Liver (tissue), 8 donors: ENCODE measurements at regions not wholly inside any gene's neighbourhood (a gene's known extent, or its start where the extent isn't known, plus 50 kb on each side); places are given as distances from the start of the nearest gene placed in this dataset.

Experiments
- DNase-seq: peaks from one replicate; pipeline ENCODE4 v3.0.0-alpha.2; 2017; ENCODE audit warnings: low spot score
- H3K27ac ChIP-seq, 2 donors: one replicate each; pipeline ENCODE4 v1.7.0; 2013; ENCODE audit warnings: inconsistent platforms in 2 of 2, low read length in 2 of 2, control low read depth in 1 of 2, low read depth in 1 of 2, mild to moderate bottlenecking in 1 of 2
- H3K27me3 ChIP-seq, 4 donors: one replicate each; pipeline versions ENCODE4 v1.6.1 to v1.7.0; 2013; ENCODE audit warnings: low read length in 3 of 4, inconsistent platforms in 1 of 4, mild to moderate bottlenecking in 1 of 4, moderate library complexity in 1 of 4; ENCODE audit not compliant: control insufficient read depth in 4 of 4, insufficient read depth in 4 of 4
- H3K36me3 ChIP-seq, 4 donors: one replicate each; pipeline versions ENCODE4 v1.6.1 to v1.7.0; 2013; ENCODE audit warnings: low read length in 3 of 4, mild to moderate bottlenecking in 3 of 4, low read depth in 1 of 4, moderate library complexity in 1 of 4; ENCODE audit not compliant: control insufficient read depth in 4 of 4, insufficient read depth in 3 of 4
- H3K4me1 ChIP-seq, 4 donors: one replicate each; pipeline versions ENCODE4 v1.6.1 to v1.7.0; 2013; ENCODE audit warnings: low read length in 3 of 4, mild to moderate bottlenecking in 3 of 4, moderate library complexity in 1 of 4; ENCODE audit not compliant: control insufficient read depth in 4 of 4, insufficient read depth in 4 of 4
- H3K4me3 ChIP-seq, 3 donors: one replicate each; pipeline versions ENCODE4 v1.6.1 to v1.7.0; 2013; ENCODE audit warnings: low read length in 3 of 3, control low read depth in 1 of 3, low read depth in 1 of 3, mild to moderate bottlenecking in 1 of 3
- H3K9ac ChIP-seq, 2 donors: one replicate each; pipeline ENCODE4 v1.7.0; 2013; ENCODE audit warnings: low read length in 2 of 2, mild to moderate bottlenecking in 2 of 2, moderate library complexity in 2 of 2, control low read depth in 1 of 2, low read depth in 1 of 2
- H3K9me3 ChIP-seq, 4 donors: one replicate each; pipeline versions ENCODE4 v1.6.1 to v1.7.0; 2013; ENCODE audit warnings: low read length in 3 of 4; ENCODE audit not compliant: control insufficient read depth in 4 of 4
- EGR1 ChIP-seq, 2 donors: IDR thresholded peaks; 2 replicates each; pipeline ENCODE4 v1.6.1; 2016 to 2018; ENCODE audit warnings: antibody characterized with exemption in 2 of 2, low read depth in 2 of 2
- FOXA1 ChIP-seq: IDR thresholded peaks from 2 replicates; pipeline ENCODE4 v1.6.1; 2016; ENCODE audit warnings: antibody characterized with exemption
- FOXA2 ChIP-seq: IDR thresholded peaks from 2 replicates; pipeline ENCODE4 v1.6.1; 2016; ENCODE audit warnings: antibody characterized with exemption
- GABPA ChIP-seq, 2 donors: IDR thresholded peaks in 1 of 2; conservative IDR thresholded peaks in 1 of 2; 2 replicates each; pipeline ENCODE4 v1.6.1; 2016; ENCODE audit warnings: antibody characterized with exemption in 2 of 2, mild to moderate bottlenecking in 1 of 2, moderate library complexity in 1 of 2
- HNF4A ChIP-seq, 2 donors: conservative IDR thresholded peaks; 2 replicates each; pipeline ENCODE4 v1.6.1; 2016; ENCODE audit warnings: antibody characterized with exemption in 2 of 2, mild to moderate bottlenecking in 2 of 2
- HNF4G ChIP-seq: IDR thresholded peaks from 2 replicates; pipeline ENCODE4 v1.6.1; 2016; ENCODE audit warnings: antibody characterized with exemption
- JUND ChIP-seq, 2 donors: IDR thresholded peaks; 2 replicates each; pipeline ENCODE4 v1.6.1; 2016; ENCODE audit warnings: antibody characterized with exemption in 2 of 2
- NR2F2 ChIP-seq: IDR thresholded peaks from 2 replicates; pipeline ENCODE4 v1.6.1; 2016; ENCODE audit warnings: antibody characterized with exemption
- RAD21 ChIP-seq, 2 donors: IDR thresholded peaks; 2 replicates each; pipeline ENCODE4 v1.6.1; 2016; ENCODE audit warnings: antibody characterized with exemption in 2 of 2, mild to moderate bottlenecking in 2 of 2
- RXRA ChIP-seq, 2 donors: IDR thresholded peaks; 2 replicates each; pipeline ENCODE4 v1.6.1; 2017 to 2018; ENCODE audit warnings: antibody characterized with exemption in 2 of 2, mild to moderate bottlenecking in 1 of 2
- SP1 ChIP-seq: IDR thresholded peaks from 2 replicates; pipeline ENCODE4 v1.6.1; 2018; ENCODE audit warnings: antibody characterized with exemption, mild to moderate bottlenecking
- TAF1 ChIP-seq: conservative IDR thresholded peaks from 2 replicates; pipeline ENCODE4 v1.6.1; 2016; ENCODE audit warnings: antibody characterized with exemption, mild to moderate bottlenecking
- YY1 ChIP-seq: IDR thresholded peaks from 2 replicates; pipeline ENCODE4 v1.6.1; 2016; ENCODE audit warnings: antibody characterized with exemption, mild to moderate bottlenecking
- WGBS: extraction: QIAGEN DNeasy Blood & Tissue Kit; methylation state at CpG from one replicate; pipeline ENCODE4 v1.1.7; 2013; 5-methylcytosine and 5-hydroxymethylcytosine counted together
- TF ChIP-seq, protein P1 (sequence below): IDR thresholded peaks from 2 replicates; pipeline ENCODE4 v1.6.1; 2016; ENCODE audit warnings: antibody characterized with exemption
- TF ChIP-seq, protein P2 (sequence below): IDR thresholded peaks from 2 replicates; pipeline ENCODE4 v1.6.1; 2016; ENCODE audit warnings: antibody characterized with exemption, mild to moderate bottlenecking
- TF ChIP-seq, protein P3 (sequence below): fragments of 150-350 bp; IDR thresholded peaks from 2 replicates; pipeline ENCODE4 v1.5.1; 2017; ENCODE audit warnings: improper control_type of control experiment, low read depth, low read length; ENCODE audit not compliant: missing input control
- donor health status: healthy.
- donor health status: healthy.
- donor health status: healthy.
- donor health status: healthy.
- donor health status: healthy.

GRCh38 chrX:1802912-1803311, 188.1 kb downstream of the ASMT start:
- no peak for TF ChIP-seq RXRA (IDR thresholded peaks at IDR 0.05)
- TF ChIP-seq NR2F2: no peak
- TF ChIP-seq SP1: no peak
- no peak for TF ChIP-seq HNF4G
- TF ChIP-seq TAF1: no peak
- TF ChIP-seq FOXA1: no peak
- H3K9me3 ChIP-seq: peaks cover 0 to 1% (median 0%) of the 10 kb centered on the region in 4 donors

GRCh38 chrX:1803741-1804140, 188.9 kb downstream of the ASMT start:
- H3K4me1 ChIP-seq: no peaks in the 10 kb centered on the region
- 90% methylated on average over 3 of the region's 3 CpGs for WGBS
- DNase-seq: no peak

More at GRCh38 chrX:1802912-1803311, 188.1 kb downstream of the ASMT start:
- H3K4me1 ChIP-seq: no peaks in the 10 kb centered on the region
- no peaks in the 10 kb centered on the region for H3K36me3 ChIP-seq
- H3K9ac ChIP-seq: no peak overlapping the region
- H3K27me3 ChIP-seq: peaks cover 0 to 2% (median 0%) of the 10 kb centered on the region in 4 donors
- DNase-seq: no peak
- H3K4me3 ChIP-seq: no peak overlapping the region
- whole genome bisulfite sequencing: 91% methylated on average over 6 of the region's 6 CpGs
- H3K27ac ChIP-seq: no peak overlapping the region

GRCh38 chrX:1807301-1807731, 192.5 kb downstream of the ASMT start:
- H3K9ac ChIP-seq: no peak overlapping the region
- WGBS: 17% methylated on average over 12 of the region's 12 CpGs

More at GRCh38 chrX:1803741-1804140, 188.9 kb downstream of the ASMT start:
- Histone ChIP-seq H3K9me3 (peaks cover 0 to 1% (median 0%) of the 10 kb centered on the region in 4 donors), H3K4me3 (no peak overlapping the region), H3K27me3 (peaks cover 0 to 2% (median 0%) of the 10 kb centered on the region in 4 donors), H3K36me3 (no peaks in the 10 kb centered on the region), H3K9ac (no peak overlapping the region), H3K27ac (no peak overlapping the region)
- TF ChIP-seq SP1 (no peak), YY1 (no peak), GABPA (IDR thresholded peaks at IDR 0.05 in 1 of 2, conservative IDR thresholded peaks at IDR 0.05 in 1 of 2) (no peak), NR2F2 (no peak), FOXA1 (no peak), TAF1 (no peak), HNF4A (conservative IDR thresholded peaks at IDR 0.05) (no peak), FOXA2 (no peak), JUND (IDR thresholded peaks at IDR 0.05) (no peak), RXRA (IDR thresholded peaks at IDR 0.05) (no peak)
- TF ChIP-seq, protein P1, sequence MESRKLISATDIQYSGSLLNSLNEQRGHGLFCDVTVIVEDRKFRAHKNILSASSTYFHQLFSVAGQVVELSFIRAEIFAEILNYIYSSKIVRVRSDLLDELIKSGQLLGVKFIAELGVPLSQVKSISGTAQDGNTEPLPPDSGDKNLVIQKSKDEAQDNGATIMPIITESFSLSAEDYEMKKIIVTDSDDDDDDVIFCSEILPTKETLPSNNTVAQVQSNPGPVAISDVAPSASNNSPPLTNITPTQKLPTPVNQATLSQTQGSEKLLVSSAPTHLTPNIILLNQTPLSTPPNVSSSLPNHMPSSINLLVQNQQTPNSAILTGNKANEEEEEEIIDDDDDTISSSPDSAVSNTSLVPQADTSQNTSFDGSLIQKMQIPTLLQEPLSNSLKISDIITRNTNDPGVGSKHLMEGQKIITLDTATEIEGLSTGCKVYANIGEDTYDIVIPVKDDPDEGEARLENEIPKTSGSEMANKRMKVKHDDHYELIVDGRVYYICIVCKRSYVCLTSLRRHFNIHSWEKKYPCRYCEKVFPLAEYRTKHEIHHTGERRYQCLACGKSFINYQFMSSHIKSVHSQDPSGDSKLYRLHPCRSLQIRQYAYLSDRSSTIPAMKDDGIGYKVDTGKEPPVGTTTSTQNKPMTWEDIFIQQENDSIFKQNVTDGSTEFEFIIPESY: no peak

More at GRCh38 chrX:1807301-1807731, 192.5 kb downstream of the ASMT start:
- no peaks in the 10 kb centered on the region for H3K36me3 ChIP-seq
- H3K4me3 ChIP-seq: no peak overlapping the region
- H3K9me3 ChIP-seq: peaks cover 0 to 3% (median 0%) of the 10 kb centered on the region in 4 donors
- DNase-seq: no peak
- TF ChIP-seq HNF4G (no peak), SP1 (no peak), TAF1 (no peak), FOXA2 (no peak), YY1 (no peak), RXRA (IDR thresholded peaks at IDR 0.05) (no peak), JUND (IDR thresholded peaks at IDR 0.05) (no peak), EGR1 (IDR thresholded peaks at IDR 0.05; ENCODE audit: low read depth in 2 of 2) (no peak), HNF4A (conservative IDR thresholded peaks at IDR 0.05) (no peak), NR2F2 (no peak), FOXA1 (no peak), RAD21 (IDR thresholded peaks at IDR 0.05) (no peak)
- TF ChIP-seq, protein P2, sequence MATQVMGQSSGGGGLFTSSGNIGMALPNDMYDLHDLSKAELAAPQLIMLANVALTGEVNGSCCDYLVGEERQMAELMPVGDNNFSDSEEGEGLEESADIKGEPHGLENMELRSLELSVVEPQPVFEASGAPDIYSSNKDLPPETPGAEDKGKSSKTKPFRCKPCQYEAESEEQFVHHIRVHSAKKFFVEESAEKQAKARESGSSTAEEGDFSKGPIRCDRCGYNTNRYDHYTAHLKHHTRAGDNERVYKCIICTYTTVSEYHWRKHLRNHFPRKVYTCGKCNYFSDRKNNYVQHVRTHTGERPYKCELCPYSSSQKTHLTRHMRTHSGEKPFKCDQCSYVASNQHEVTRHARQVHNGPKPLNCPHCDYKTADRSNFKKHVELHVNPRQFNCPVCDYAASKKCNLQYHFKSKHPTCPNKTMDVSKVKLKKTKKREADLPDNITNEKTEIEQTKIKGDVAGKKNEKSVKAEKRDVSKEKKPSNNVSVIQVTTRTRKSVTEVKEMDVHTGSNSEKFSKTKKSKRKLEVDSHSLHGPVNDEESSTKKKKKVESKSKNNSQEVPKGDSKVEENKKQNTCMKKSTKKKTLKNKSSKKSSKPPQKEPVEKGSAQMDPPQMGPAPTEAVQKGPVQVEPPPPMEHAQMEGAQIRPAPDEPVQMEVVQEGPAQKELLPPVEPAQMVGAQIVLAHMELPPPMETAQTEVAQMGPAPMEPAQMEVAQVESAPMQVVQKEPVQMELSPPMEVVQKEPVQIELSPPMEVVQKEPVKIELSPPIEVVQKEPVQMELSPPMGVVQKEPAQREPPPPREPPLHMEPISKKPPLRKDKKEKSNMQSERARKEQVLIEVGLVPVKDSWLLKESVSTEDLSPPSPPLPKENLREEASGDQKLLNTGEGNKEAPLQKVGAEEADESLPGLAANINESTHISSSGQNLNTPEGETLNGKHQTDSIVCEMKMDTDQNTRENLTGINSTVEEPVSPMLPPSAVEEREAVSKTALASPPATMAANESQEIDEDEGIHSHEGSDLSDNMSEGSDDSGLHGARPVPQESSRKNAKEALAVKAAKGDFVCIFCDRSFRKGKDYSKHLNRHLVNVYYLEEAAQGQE: no peak
- TF ChIP-seq, protein P3, sequence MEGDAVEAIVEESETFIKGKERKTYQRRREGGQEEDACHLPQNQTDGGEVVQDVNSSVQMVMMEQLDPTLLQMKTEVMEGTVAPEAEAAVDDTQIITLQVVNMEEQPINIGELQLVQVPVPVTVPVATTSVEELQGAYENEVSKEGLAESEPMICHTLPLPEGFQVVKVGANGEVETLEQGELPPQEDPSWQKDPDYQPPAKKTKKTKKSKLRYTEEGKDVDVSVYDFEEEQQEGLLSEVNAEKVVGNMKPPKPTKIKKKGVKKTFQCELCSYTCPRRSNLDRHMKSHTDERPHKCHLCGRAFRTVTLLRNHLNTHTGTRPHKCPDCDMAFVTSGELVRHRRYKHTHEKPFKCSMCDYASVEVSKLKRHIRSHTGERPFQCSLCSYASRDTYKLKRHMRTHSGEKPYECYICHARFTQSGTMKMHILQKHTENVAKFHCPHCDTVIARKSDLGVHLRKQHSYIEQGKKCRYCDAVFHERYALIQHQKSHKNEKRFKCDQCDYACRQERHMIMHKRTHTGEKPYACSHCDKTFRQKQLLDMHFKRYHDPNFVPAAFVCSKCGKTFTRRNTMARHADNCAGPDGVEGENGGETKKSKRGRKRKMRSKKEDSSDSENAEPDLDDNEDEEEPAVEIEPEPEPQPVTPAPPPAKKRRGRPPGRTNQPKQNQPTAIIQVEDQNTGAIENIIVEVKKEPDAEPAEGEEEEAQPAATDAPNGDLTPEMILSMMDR: no peak
- TF ChIP-seq, protein P1: no peak
- H3K27ac ChIP-seq: no peak overlapping the region
- H3K27me3 ChIP-seq: peaks cover 0 to 3% (median under 1%) of the 10 kb centered on the region in 4 donors
- H3K4me1 ChIP-seq: no peaks in the 10 kb centered on the region
